SIG-M5 (cell line): ENCODE measurements at regions not wholly inside any gene's neighbourhood (a gene's known extent, or its start where the extent isn't known, plus 50 kb on each side); places are given as distances from the start of the nearest gene placed in this dataset.

Experiments
- DNase-seq: peaks from one replicate; lab custom pipeline; 2025; lab: John Stamatoyannopoulos, UW

- DNase-seq, result no peak
Measured at GRCh38 chr13:73966331-73966730, 167.9 kb downstream of the KLF12 start.

GRCh38 chr13:73962284-73962683 is 171.9 kb downstream of the KLF12 start:
- DNase-seq, result no peak

DNA sequence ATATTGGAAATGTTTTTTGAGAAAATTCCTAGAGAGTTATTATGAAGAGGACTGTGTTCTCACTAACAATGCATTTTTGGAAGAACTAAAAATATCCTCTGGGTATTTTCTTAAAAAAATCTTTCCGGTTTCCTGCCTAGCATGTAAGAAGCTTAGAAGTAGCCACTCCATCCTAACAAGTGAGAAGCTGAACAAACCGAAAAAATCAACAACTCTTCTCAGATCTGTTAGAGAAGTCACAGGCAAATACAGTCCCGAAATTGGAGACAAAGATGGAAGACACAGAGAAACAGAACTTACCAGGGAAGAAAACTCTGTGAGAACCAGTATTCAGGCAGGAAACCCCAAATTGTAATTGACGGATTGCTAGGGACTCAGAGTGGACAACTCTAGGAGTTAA is 173.0 kb downstream of the KLF12 start:
- DNase-seq, result no peak

DNA sequence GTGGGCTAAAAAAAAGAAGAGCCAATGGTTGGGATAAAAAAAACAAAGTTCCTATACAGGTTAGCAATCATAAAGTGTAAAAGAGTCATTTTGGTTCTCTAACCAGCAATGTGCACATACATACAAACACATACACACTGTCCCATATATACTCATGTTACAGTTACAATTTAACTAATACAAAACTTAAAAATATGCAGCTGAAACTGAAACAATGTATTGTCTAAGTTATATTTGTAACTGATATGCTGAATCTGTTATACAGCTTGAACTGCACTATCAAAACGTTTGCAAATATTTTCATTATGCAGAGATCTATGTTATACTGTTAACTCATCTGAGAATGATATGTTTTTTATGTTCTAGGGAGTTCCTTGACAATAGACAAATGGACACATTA is 173.7 kb downstream of the KLF12 start:
- DNase-seq, result no peak

DNA sequence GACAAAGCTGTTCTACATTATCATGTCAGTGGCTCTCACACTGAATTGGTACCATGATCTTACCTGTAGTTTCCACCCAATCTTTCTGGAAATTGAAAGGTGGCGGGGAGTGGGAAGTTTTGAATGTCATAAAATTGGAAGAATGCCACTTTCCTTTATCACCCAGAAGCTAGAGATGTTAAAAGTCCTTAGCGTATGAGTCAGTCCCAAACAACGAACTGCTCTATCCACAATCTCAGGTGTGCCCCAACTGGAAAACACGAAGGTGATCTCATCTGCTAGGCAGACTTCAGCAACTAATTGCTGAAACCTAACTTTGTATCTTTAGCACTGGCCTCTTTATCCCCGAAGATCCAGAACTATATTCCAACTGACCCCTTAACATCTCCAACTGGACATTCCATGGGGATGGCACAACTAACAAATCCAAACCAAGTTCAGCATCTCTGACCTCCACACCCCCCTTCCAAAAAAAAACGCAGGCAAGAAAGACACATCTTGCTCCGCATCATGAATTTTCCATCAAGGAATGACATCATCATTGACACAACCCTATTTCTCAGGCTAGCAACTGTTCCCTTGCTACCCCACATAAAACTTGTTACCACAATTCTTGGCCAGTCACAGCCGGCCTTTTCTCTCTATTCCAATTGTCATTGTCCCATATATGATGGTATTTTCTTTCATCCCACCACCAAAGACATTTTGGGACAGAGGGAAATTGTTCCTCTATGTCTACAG is 175.4 kb downstream of the KLF12 start:
- no peak for DNase-seq

DNA sequence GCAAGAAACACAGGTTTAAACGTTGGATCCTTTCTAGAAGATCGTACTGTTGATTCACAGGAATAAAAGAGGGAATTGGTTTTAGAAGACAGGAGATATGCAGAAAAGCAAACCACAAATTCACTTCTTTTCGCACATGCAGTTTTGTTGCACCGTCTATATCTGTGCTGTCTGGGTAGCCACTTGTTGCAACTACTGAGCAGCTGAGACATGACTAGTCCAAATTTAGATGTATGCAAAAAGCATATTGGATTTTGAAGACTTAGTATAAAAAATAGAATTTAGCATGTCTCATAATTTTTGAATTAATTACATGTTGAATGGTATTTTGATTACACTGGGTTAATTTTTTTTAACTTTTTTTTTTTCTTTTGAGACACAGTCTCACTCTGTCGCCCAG is 176.3 kb downstream of the KLF12 start:
- no peak for DNase-seq

GRCh38 chr13:73956795-73957408 is 177.3 kb downstream of the KLF12 start:
- DNase-seq, result no peak

DNA sequence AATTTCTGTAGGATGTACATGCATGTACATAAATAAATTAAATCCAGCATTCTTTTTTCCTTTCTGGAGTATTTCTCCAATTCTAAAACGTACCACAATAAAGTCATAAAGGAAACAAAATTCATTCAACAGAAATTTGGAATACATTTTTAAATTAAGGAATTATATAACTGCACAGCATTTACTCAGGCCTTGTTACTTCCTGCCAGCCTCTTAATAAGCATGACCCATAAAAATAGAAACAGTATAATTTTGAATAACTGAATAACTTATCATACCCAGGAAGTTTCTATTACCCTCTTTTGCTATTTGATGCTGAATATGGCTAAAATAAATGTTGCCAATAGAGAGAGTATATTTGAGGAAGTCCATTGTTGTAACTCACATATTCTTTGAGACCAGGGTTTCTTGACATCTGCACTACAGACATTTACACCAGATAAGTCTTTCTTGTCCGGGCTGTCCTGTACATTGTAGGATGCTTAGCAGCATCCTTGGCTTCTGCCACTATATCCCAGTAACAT is 178.2 kb downstream of the KLF12 start:
- DNase-seq, result no peak

DNA sequence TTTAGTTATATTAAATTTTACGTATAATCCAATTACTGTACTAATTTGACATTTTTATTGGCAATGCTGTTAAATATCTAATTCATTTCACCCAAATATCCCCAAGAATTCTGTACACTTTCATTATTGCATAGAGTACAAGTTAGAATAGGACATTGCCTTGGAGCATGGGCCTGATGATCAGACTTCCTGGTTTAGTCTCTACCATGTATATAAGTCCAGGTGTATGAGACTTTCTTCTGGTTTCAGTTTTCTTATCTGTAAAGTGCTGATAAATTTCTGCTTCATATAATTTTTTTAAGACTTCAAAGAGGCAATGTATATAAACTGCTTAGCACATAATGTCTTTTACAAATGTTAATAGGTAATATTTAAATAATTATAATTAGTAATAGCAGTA is 179.4 kb downstream of the KLF12 start:
- DNase-seq, result no peak

GRCh38 chr13:73952648-73953047 is 181.6 kb downstream of the KLF12 start:
- no peak for DNase-seq

- DNase-seq, result no peak
Measured at GRCh38 chr13:73948848-73949529, 185.2 kb downstream of the KLF12 start.

GRCh38 chr13:73945871-73946270 is 188.3 kb downstream of the KLF12 start:
- no peak for DNase-seq

DNA sequence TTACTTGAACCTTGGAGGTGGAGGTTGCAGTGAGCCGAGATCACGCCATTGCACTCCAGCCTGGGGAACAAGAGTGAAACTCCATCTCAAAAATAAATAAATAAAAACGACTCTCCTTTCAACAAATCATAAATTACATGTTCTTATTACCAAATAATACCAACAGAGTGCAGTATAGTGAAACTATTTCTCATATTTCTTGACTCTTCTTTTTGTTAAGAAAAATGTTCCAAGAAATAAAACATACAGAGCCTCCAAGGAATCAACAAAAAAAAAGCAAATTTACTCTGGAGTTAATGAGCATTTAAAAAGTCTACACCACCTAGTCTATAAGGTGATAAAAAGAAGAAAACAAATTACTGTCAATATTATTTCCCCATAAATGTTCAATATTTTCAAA is 188.8 kb downstream of the KLF12 start:
- no peak for DNase-seq

DNA sequence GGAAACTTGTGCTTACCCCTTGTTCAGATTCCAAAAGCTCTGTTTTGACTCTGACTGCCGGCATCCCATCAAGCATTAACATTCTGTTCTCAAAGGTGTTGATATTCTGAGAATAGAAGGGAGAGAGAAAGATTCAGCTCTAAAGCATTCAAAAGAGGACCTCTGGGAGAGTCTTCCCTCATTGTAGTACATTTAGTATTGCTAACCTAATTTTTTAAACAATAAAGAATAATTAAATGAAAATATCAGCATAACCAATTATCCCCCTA is 190.3 kb downstream of the KLF12 start:
- DNase-seq, result no peak

DNA sequence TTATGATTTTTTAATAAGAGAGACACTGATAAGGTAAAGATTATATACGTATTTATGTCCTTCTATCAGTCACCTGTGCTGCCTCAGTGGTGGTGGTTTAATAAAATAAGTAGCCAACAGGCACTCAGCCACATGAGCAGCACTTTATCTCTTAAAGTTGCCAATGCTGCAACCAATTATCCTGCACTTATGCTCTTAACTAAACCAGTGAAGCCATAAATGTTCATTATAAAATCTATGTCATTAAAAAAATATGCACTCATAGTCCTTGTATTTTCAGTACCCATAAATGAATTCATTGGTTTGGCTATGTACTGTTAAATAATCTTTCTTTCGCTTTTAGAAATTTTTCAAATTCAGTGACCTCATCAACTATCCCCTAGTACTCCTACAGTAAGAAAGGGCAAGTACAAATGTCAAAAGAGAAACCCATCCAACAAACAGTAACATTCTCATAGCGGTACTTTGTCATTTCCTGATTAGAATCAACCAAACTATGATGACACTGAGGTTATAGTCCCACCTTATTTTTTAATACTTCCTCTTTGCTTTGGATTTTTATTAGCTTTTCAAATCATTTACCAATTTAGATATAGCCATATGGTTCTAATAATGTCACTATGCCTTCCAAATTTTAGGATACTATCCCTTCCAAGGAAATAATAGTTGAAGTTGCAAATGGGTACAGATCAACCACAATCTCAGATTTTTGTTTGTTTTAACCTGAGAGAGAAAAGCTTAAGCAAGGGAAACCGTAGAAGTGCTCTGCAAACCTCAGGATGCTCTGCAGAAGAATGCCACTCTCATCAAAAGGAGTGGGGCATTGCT is 190.9 kb downstream of the KLF12 start:
- no peak for DNase-seq

GRCh38 chr13:73941752-73942151 is 192.5 kb downstream of the KLF12 start:
- no peak for DNase-seq

DNA sequence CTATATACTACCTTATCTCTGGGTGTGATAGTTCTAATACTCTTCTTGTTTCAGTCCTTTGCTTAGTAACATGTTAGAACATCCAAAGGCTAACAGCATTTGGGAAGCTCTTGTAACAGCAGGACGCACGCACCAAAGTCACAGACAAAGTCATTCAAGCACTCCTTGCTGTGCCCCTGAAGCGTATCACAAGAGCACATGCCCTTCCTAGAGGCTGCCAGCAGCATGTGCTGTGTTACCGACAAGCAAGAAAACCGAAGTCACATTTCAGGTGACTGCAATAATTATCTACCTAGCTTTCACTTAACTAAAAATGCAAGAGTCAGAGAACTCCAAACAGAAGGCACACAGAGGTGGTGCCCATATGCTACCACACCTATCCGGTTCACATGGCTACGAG is 194.1 kb downstream of the KLF12 start:
- DNase-seq, result no peak

DNA sequence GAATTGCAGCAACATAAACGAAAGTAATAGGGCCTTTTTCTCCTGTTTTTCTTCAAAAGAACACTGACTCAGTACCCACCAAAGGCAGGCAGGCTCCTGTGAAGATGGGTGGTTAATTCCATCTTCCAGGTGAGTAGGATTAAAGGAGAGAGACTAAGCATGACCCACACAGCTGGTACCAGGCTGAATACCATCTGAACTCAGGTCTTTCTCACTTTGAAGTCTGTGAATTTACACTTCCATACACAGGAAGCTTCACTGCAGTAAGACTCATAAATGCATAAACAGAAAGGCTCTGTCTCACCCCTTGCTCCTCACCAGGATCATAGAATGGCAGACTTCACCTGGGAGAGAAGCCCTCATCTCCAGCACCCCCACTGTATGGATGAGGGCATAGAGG is 194.6 kb downstream of the KLF12 start:
- no peak for DNase-seq

DNA sequence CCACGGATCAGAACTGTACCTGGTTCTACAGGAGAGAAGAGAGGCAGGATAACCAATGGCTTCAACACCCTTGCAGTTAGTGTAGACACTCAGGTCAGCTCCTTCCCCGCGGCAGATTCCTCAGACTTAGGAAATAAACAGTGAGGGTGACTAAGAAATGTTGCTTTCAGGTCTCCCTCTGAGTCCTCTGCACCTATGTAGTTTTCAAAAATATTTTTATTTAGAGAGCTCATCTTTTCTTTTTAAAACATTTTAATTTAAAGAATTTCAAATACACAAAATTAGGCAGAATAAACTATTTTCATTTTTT is 195.2 kb downstream of the KLF12 start:
- no peak for DNase-seq

DNA sequence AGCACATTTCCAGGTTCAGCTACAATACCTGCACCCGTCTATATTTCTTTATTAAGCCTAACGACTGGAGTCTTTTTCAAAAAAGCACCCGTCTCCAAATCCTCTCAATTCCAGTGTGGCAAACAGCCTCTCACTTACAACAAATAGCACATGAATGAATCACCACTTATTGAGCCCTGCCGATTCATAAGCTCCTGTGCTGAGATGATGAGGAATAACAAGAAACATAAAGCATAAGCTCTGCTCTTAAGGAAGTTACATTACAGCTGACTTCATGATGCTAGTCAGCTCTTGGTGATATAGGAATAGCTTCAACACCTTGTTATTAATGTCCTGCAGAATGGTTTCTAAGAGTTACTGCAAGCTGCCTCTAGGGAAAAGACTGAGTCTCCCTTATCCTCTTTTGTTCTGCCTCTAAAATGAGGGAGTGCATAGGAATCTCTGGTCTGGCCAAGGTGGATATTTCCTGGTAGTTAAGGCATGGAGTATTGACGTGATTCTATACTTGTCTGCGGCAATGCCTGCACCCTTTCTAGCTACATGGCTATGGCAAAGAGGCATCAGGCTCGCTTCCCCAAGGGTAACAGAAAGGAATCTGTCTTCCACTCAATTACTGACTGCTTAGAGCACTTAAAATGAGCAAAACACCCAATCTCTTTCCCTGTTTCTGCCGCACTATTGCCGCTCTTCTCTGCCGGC is 195.7 kb downstream of the KLF12 start:
- no peak for DNase-seq

GRCh38 chr13:73937441-73937840 is 196.8 kb downstream of the KLF12 start:
- DNase-seq, result no peak

GRCh38 chr13:73935991-73936390 is 198.2 kb downstream of the KLF12 start:
- no peak for DNase-seq
